ENCODE measurements at regions not wholly inside any gene's neighbourhood (a gene's known extent, or its start where the extent isn't known, plus 50 kb on each side); places are given as distances from the start of the nearest gene placed in this dataset.

- DNase-seq = no peak
These were observed 384.7 kb downstream of the DMRT2 start for GRCh38 chr9:1434811-1435210.

- no peak for DNase-seq
These were observed 390.1 kb downstream of the DMRT2 start for GRCh38 chr9:1440256-1440655.

- DNase-seq = no peak
These were observed 391.9 kb downstream of the DMRT2 start for GRCh38 chr9:1442105-1442504.

GRCh38 chr9:1443450-1443849 is 393.3 kb downstream of the DMRT2 start:
- DNase-seq = no peak

GRCh38 chr9:1446671-1447070 is 396.5 kb downstream of the DMRT2 start:
- no peak for DNase-seq

- no peak for DNase-seq
These were observed 403.5 kb downstream of the DMRT2 start for GRCh38 chr9:1453636-1454035.

GRCh38 chr9:1454211-1454610 is 404.1 kb downstream of the DMRT2 start:
- DNase-seq = no peak

- DNase-seq = no peak
These were observed 404.6 kb downstream of the DMRT2 start for GRCh38 chr9:1454616-1455347.

GRCh38 chr9:1455766-1456165 is 405.6 kb downstream of the DMRT2 start:
- DNase-seq = no peak

GRCh38 chr9:1456301-1457024 is 406.3 kb downstream of the DMRT2 start:
- DNase-seq = no peak

GRCh38 chr9:1457460-1457859 is 407.3 kb downstream of the DMRT2 start:
- DNase-seq = no peak

- no peak for DNase-seq
These were observed 408.3 kb downstream of the DMRT2 start for GRCh38 chr9:1458503-1458902.

- no peak for DNase-seq
These were observed 410.1 kb downstream of the DMRT2 start for GRCh38 chr9:1460143-1460769.

GRCh38 chr9:1461812-1462211 is 411.7 kb downstream of the DMRT2 start:
- no peak for DNase-seq

- DNase-seq = no peak
These were observed 412.6 kb downstream of the DMRT2 start for GRCh38 chr9:1462626-1463308.

- DNase-seq = no peak
These were observed 419.8 kb downstream of the DMRT2 start for GRCh38 chr9:1469996-1470395.

- DNase-seq = no peak
These were observed 423.9 kb downstream of the DMRT2 start for GRCh38 chr9:1473956-1474634.

GRCh38 chr9:1474671-1475070 is 424.5 kb downstream of the DMRT2 start:
- no peak for DNase-seq

- DNase-seq = no peak
These were observed 440.4 kb downstream of the DMRT2 start for GRCh38 chr9:1490341-1491232.

GRCh38 chr9:1492156-1492555 is 442.0 kb downstream of the DMRT2 start:
- no peak for DNase-seq

- no peak for DNase-seq
These were observed 445.3 kb downstream of the DMRT2 start for GRCh38 chr9:1495282-1496030.
